ENCODE measurements at regions not wholly inside any gene's neighbourhood (a gene's known extent, or its start where the extent isn't known, plus 50 kb on each side); places are given as distances from the start of the nearest gene placed in this dataset.
"Not testable (repeated sequence)": the region's sequence is repeated elsewhere in the genome, so short reads cannot be mapped to it uniquely, and the experiment has no call there.

- DNase-seq (ENCODE audit: low read depth), result peak; percentile 88
These were observed 52.5 kb upstream of the ROPN1B start for GRCh38 chr3:125916376-125916978.

- not testable (repeated sequence) for DNase-seq (ENCODE audit: low read depth)
These were observed 51.9 kb upstream of the ROPN1B start for GRCh38 chr3:125917020-125917549.

- not testable (repeated sequence) for DNase-seq (ENCODE audit: low read depth)
These were observed 51.0 kb upstream of the ROPN1B start for GRCh38 chr3:125918024-125918423.

GRCh38 chr3:125918451-125918850 lies 50.5 kb upstream of the ROPN1B start:
- DNase-seq (ENCODE audit: low read depth), result not testable (repeated sequence)

GRCh38 chr3:125918866-125919265 lies 50.1 kb upstream of the ROPN1B start:
- not testable (repeated sequence) for DNase-seq (ENCODE audit: low read depth)
